ENCODE measurements at regions not wholly inside any gene's neighbourhood (a gene's known extent, or its start where the extent isn't known, plus 50 kb on each side); places are given as distances from the start of the nearest gene placed in this dataset.

DNA sequence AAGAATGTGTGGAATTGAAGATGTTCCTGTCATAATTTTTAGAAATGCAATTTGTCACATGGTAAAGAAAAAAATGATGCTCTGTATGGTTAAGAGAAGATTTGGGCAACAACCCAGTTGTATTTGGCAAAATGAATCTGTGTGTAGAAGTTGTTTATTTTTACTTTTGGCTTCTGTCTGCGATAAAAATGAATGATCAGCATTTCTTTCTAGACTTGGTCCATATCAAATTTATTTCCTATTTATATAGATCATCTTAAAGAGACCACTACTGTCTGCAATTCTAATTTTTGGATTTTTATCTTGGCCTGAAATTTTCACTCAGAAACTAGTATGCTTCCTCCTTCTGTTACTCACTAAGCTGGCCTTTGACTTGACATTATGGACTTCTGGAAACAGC lies 396.9 kb downstream of the FAM47A start:
- TF ChIP-seq, protein P1, sequence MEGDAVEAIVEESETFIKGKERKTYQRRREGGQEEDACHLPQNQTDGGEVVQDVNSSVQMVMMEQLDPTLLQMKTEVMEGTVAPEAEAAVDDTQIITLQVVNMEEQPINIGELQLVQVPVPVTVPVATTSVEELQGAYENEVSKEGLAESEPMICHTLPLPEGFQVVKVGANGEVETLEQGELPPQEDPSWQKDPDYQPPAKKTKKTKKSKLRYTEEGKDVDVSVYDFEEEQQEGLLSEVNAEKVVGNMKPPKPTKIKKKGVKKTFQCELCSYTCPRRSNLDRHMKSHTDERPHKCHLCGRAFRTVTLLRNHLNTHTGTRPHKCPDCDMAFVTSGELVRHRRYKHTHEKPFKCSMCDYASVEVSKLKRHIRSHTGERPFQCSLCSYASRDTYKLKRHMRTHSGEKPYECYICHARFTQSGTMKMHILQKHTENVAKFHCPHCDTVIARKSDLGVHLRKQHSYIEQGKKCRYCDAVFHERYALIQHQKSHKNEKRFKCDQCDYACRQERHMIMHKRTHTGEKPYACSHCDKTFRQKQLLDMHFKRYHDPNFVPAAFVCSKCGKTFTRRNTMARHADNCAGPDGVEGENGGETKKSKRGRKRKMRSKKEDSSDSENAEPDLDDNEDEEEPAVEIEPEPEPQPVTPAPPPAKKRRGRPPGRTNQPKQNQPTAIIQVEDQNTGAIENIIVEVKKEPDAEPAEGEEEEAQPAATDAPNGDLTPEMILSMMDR (IDR thresholded peaks at IDR 0.05): no peak
- TF ChIP-seq EZH2 (IDR thresholded peaks at IDR 0.05): no peak
- no peak for TF ChIP-seq EZH2phosphoT487 (IDR thresholded peaks at IDR 0.05)

Data from neural progenitor cell (in vitro differentiated cells).